ENCODE measurements at regions not wholly inside any gene's neighbourhood (a gene's known extent, or its start where the extent isn't known, plus 50 kb on each side); places are given as distances from the start of the nearest gene placed in this dataset.
"Not testable (repeated sequence)": the region's sequence is repeated elsewhere in the genome, so short reads cannot be mapped to it uniquely, and the experiment has no call there.

- H3K27ac ChIP-seq; H3K27me3 ChIP-seq; H3K9me3 ChIP-seq; intact Hi-C loops (cut with DNase I); H3K4me3 ChIP-seq; H3K4me1 ChIP-seq; H3K36me3 ChIP-seq; DNase-seq (ENCODE audit: extremely low spot score in 2 of 2): not testable (repeated sequence)
Observed at GRCh38 chr1:207196135-207196534, 92.1 kb downstream of the C4BPA start.

GRCh38 chr1:207201534-207201933 lies 97.5 kb downstream of the C4BPA start:
- H3K4me3 ChIP-seq; H3K27me3 ChIP-seq; intact Hi-C loops (cut with DNase I); DNase-seq (ENCODE audit: extremely low spot score in 2 of 2); H3K9me3 ChIP-seq; H3K27ac ChIP-seq; H3K36me3 ChIP-seq; H3K4me1 ChIP-seq: not testable (repeated sequence)

GRCh38 chr1:207202480-207202879 lies 98.4 kb downstream of the C4BPA start:
- DNase-seq (ENCODE audit: extremely low spot score in 2 of 2) = no peak
- Histone ChIP-seq H3K4me3 (no peak overlapping the region), H3K27ac (no peak overlapping the region), H3K4me1 (no peaks in the 10 kb centered on the region), H3K36me3 (no peaks in the 10 kb centered on the region), H3K27me3 (no peaks in the 10 kb centered on the region), H3K9me3 (no peaks in the 10 kb centered on the region)
- TF ChIP-seq POLR2AphosphoS5 (IDR thresholded peaks at IDR 0.05; ENCODE audit: insufficient read depth in 1 of 2, low read depth in 1 of 2) (no peak), POLR2A (IDR thresholded peaks at IDR 0.05) (no peak), CTCF (IDR thresholded peaks at IDR 0.05) (no peak)
- intact Hi-C loops (cut with DNase I) = no loop called here

GRCh38 chr1:207203541-207203940 lies 99.5 kb downstream of the C4BPA start:
- no peaks in the 10 kb centered on the region for H3K4me1 ChIP-seq
- no peak overlapping the region for H3K4me3 ChIP-seq
- H3K36me3 ChIP-seq = no peaks in the 10 kb centered on the region
- no peaks in the 10 kb centered on the region for H3K9me3 ChIP-seq
- no peak for TF ChIP-seq CTCF (IDR thresholded peaks at IDR 0.05)
- no peak for TF ChIP-seq POLR2A (IDR thresholded peaks at IDR 0.05)
- TF ChIP-seq POLR2AphosphoS5 (IDR thresholded peaks at IDR 0.05; ENCODE audit: insufficient read depth in 1 of 2, low read depth in 1 of 2) = no peak
- DNase-seq (ENCODE audit: extremely low spot score in 2 of 2) = no peak
- no peaks in the 10 kb centered on the region for H3K27me3 ChIP-seq
- no peak overlapping the region for H3K27ac ChIP-seq
- intact Hi-C loops (cut with DNase I) = no loop called here

- Histone ChIP-seq H3K27ac (peak overlapping the region; percentile 10), H3K4me1 (no peaks in the 10 kb centered on the region), H3K4me3 (no peak overlapping the region)
Observed at GRCh38 chr1:207205614-207206061, 101.6 kb downstream of the C4BPA start.

GRCh38 chr1:207208691-207209090 lies 104.7 kb downstream of the C4BPA start:
- H3K9me3 ChIP-seq; H3K27me3 ChIP-seq; H3K36me3 ChIP-seq; intact Hi-C loops (cut with DNase I); H3K27ac ChIP-seq; H3K4me1 ChIP-seq; DNase-seq (ENCODE audit: extremely low spot score in 2 of 2); H3K4me3 ChIP-seq: not testable (repeated sequence)

More at GRCh38 chr1:207205614-207206061, 101.6 kb downstream of the C4BPA start:
- no peaks in the 10 kb centered on the region for H3K36me3 ChIP-seq
- no peaks in the 10 kb centered on the region for H3K9me3 ChIP-seq
- intact Hi-C loops (cut with DNase I) = no loop called here
- DNase-seq (ENCODE audit: extremely low spot score in 2 of 2) = no peak
- no peak for TF ChIP-seq POLR2AphosphoS5 (IDR thresholded peaks at IDR 0.05; ENCODE audit: insufficient read depth in 1 of 2, low read depth in 1 of 2)
- no peaks in the 10 kb centered on the region for H3K27me3 ChIP-seq

- Histone ChIP-seq H3K9me3 (no peaks in the 10 kb centered on the region), H3K36me3 (no peaks in the 10 kb centered on the region), H3K4me1 (peaks cover 13% of the 10 kb centered on the region), H3K4me3 (no peak overlapping the region), H3K27ac (no peak overlapping the region), H3K27me3 (no peaks in the 10 kb centered on the region)
- TF ChIP-seq POLR2AphosphoS5 (IDR thresholded peaks at IDR 0.05; ENCODE audit: insufficient read depth in 1 of 2, low read depth in 1 of 2) = no peak
- TF ChIP-seq POLR2A (IDR thresholded peaks at IDR 0.05) = no peak
- no peak for TF ChIP-seq CTCF (IDR thresholded peaks at IDR 0.05)
- no peak for DNase-seq (ENCODE audit: extremely low spot score in 2 of 2)
- intact Hi-C loops (cut with DNase I) = no loop called here
Observed at GRCh38 chr1:207214453-207214852, 107.0 kb upstream of the CD55 start.

Measured in vagina (tissue), 2 donors.